ENCODE measurements at regions not wholly inside any gene's neighbourhood (a gene's known extent, or its start where the extent isn't known, plus 50 kb on each side); places are given as distances from the start of the nearest gene placed in this dataset.

DNA sequence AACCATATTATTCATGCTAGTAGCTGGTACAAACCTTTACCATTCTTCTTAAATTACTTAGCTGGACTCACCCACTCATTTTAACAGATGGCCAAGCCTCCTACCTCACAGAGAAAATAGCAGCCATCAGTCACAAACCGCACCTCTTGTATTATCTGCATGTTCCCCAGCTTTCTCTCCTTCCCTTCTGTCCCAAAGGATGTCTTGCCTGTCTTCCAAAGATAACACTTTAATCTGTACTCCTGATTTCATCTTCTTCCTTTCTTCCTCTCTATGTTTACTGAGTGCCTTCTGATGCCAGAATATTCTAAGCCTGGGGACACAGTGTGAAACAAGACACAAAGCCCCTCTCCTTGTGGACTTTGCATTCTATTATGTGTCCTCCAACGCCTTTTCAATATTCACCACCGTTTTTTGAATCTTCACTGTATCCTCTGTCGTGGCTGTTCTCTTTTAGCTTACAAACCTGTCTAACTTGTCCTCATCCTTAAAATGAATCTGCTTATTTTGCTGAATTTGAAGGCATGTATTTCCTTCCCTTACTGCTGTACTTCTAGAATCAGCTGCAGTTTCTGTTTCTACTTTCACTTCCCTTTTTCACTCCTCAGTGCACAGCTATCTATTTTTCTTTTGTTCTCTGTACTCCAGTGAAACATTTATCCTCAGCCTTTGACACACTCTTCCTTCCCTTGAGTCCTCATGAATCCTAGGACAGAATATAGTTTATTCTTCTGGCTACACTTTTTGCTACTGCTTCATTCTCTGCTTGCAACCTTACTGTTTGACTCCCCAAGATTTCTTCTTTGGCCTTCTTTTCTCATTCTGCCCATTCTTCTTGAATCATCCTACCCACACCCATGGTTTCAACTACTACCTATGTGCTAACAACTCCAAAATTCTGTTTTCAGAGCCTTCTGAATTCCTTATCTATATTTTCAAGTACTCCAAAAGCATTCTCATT lies 216.9 kb upstream of the SAMSN1 start:
- H3K4me3 ChIP-seq (ENCODE audit: low read length), result no peak overlapping the region
- no peak for DNase-seq (ENCODE audit: low read depth)
- TF ChIP-seq, protein P1, sequence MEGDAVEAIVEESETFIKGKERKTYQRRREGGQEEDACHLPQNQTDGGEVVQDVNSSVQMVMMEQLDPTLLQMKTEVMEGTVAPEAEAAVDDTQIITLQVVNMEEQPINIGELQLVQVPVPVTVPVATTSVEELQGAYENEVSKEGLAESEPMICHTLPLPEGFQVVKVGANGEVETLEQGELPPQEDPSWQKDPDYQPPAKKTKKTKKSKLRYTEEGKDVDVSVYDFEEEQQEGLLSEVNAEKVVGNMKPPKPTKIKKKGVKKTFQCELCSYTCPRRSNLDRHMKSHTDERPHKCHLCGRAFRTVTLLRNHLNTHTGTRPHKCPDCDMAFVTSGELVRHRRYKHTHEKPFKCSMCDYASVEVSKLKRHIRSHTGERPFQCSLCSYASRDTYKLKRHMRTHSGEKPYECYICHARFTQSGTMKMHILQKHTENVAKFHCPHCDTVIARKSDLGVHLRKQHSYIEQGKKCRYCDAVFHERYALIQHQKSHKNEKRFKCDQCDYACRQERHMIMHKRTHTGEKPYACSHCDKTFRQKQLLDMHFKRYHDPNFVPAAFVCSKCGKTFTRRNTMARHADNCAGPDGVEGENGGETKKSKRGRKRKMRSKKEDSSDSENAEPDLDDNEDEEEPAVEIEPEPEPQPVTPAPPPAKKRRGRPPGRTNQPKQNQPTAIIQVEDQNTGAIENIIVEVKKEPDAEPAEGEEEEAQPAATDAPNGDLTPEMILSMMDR (IDR thresholded peaks at IDR 0.05; ENCODE audit: insufficient read depth, low read depth, low read length, missing control alignments), result no peak

DNA sequence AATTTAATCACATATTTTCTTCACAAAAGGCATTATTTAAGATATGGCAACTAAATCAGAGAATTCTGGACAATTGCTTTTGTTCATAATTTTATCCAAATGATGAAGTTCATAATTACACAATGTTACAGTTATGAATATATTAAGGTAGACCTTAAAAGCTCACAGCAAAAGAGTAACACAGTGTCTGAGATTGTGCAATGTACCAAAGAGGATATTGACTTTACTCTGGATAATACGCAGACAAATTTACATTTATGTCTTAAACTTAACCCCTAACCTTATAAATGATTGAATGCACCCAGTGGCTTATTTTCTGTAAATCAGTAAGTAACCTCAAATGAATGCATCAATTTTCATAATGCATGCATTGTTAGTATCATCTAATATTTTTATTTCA lies 216.2 kb upstream of the SAMSN1 start:
- DNase-seq (ENCODE audit: low read depth), result no peak
- H3K4me3 ChIP-seq (ENCODE audit: low read length), result no peak overlapping the region
- TF ChIP-seq, protein P1 (IDR thresholded peaks at IDR 0.05; ENCODE audit: insufficient read depth, low read depth, low read length, missing control alignments), result no peak

DNA sequence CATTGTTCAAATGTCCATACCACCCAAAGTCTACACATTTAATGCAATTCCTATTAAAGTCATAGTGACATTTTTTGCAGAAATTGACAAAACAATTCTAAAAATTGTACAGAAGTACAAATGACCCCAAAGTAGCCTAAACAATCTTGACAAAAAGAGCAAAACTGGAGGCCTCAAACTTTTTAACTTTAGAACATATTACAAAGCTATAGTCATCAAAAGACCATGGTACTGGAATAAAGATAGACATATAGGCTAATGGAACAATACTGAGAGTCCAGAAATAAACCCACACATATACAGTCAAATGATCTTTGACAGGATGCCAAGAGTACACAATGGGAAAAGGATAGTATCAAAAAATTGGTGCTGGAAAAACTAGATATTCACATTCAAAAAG lies 213.2 kb upstream of the SAMSN1 start:
- no peak for DNase-seq (ENCODE audit: low read depth)
- no peak overlapping the region for H3K4me3 ChIP-seq (ENCODE audit: low read length)
- TF ChIP-seq, protein P1 (IDR thresholded peaks at IDR 0.05; ENCODE audit: insufficient read depth, low read depth, low read length, missing control alignments), result no peak

DNA sequence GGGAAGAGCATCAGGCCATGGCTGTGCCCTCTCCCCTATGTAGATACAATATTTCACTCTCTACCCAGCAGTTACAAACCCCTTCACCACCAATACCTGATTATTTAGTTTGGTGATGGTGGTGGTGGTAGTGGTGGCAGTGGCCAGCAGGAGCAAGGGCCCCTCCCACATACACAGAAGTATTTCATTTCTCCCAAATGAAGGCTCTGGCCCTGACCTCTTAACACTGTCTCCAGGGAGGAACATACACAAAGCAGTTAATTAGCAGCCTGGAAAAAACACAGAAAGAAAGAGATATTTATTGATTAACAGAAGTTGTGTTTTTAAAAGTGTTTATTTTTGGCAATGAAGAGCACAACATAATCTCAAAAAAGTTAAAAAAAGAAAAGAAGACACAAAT lies 212.7 kb upstream of the SAMSN1 start:
- no peak overlapping the region for H3K4me3 ChIP-seq (ENCODE audit: low read length)
- DNase-seq (ENCODE audit: low read depth), result no peak
- TF ChIP-seq, protein P1 (IDR thresholded peaks at IDR 0.05; ENCODE audit: insufficient read depth, low read depth, low read length, missing control alignments), result no peak

DNA sequence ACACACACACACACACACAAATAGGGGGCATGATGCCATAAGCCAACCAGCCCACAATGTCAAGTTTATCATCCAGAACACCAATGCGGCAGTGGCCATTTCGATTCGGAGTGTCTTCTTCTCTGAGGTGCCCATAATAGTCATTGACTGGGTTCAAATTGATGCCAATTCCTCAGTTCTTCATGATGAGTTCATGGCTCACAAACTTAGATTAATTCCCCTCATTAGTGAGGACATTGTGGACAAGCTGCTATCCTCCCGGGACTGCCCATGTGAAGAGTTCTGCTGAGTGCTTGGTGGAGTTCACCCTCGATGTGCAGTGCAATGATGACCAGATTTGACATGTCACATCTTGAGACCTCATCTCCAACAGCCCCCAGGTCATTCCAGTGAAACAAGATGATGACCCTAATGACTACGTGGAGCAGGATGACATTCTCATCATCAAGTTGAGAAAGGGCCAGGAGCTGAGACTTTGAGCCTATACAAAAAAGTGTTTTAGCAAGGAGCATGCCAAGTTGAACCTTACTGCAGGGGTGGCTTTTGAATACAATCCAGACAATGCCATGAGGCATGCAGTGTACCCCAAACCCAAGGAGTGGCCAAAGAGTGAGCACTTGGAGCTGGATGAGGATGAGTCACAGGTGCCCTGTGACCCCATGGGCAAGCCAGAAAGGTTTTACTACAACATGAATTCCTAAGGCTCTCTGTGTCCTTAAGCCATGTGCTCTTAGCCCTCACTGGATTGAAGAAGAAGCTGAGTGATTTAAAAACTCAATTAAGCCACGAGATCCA lies 211.6 kb upstream of the SAMSN1 start:
- no peak overlapping the region for H3K4me3 ChIP-seq (ENCODE audit: low read length)
- DNase-seq (ENCODE audit: low read depth), result no peak
- TF ChIP-seq, protein P1 (IDR thresholded peaks at IDR 0.05; ENCODE audit: insufficient read depth, low read depth, low read length, missing control alignments), result no peak

DNA sequence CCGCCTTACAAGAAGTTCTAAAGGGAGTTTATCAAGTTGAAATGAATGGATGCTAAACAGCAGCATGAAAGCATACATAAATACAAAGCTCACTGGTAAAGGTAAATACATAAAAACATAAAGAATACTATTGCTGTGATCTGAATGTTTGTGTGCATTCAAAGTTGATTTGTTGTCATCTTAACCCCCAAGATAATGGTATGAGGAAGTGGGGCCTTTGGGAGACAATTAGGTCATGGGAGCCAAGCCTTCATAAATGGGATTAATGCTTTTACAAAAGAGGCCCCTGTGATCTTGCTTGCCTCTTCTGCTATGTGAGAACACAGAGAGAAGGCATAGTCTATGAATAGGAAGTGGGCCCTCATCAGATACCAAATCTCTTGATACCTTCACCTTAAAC lies 209.0 kb upstream of the SAMSN1 start:
- TF ChIP-seq, protein P1 (IDR thresholded peaks at IDR 0.05; ENCODE audit: insufficient read depth, low read depth, low read length, missing control alignments), result no peak
- no peak overlapping the region for H3K4me3 ChIP-seq (ENCODE audit: low read length)
- DNase-seq (ENCODE audit: low read depth), result no peak
